NB4 (cell line): ENCODE measurements at regions not wholly inside any gene's neighbourhood (a gene's known extent, or its start where the extent isn't known, plus 50 kb on each side); places are given as distances from the start of the nearest gene placed in this dataset.

Experiments used
- CTCF ChIP-seq: IDR thresholded peaks from one replicate; pipeline ENCODE4 v1.5.1; 2012; ENCODE audit warnings: low read depth, low read length
- POLR2A ChIP-seq: IDR thresholded peaks from 2 replicates; pipeline ENCODE4 v1.6.1; 2011; ENCODE audit warnings: mild to moderate bottlenecking; ENCODE audit not compliant: insufficient read length; ENCODE audit errors: extremely low read depth
- TF ChIP-seq, protein P1 (sequence below): IDR thresholded peaks from 2 replicates; pipeline ENCODE4 v1.6.1; 2011; ENCODE audit warnings: low read depth, low read length

DNA sequence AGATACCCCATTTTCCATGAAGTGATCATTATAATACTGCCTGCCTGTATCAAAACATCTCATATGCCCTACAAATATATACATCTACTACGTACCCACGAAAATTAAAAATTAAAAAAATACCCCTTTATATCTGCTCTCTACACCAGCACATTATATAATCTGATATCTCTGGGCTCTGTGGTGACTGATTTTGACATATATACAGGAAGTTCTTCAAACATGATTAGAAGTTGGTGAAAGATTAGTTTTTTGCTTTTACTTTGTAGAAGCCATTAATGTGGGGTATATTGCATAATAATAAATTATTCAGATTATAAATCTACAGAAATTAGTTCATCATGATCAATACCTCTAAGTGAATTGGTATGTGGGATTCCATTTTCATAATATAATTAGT is 126.7 kb upstream of the MDM1 start:
- TF ChIP-seq CTCF (no peak), POLR2A (no peak)
- TF ChIP-seq, protein P1, sequence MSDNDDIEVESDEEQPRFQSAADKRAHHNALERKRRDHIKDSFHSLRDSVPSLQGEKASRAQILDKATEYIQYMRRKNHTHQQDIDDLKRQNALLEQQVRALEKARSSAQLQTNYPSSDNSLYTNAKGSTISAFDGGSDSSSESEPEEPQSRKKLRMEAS = no peak
